NCI-H2227 (cell line): ENCODE measurements at regions not wholly inside any gene's neighbourhood (a gene's known extent, or its start where the extent isn't known, plus 50 kb on each side); places are given as distances from the start of the nearest gene placed in this dataset.
"Not testable (repeated sequence)": the region's sequence is repeated elsewhere in the genome, so short reads cannot be mapped to it uniquely, and the experiment has no call there.

Experiments used
- DNase-seq: peaks from one replicate; lab custom pipeline; 2025; ENCODE audit not compliant: unreplicated experiment; lab: John Stamatoyannopoulos, UW

- DNase-seq: no peak
These were observed 259.5 kb upstream of the CYRIA start for GRCh38 chr2:16925145-16925544.

- not testable (repeated sequence) for DNase-seq
These were observed 249.7 kb upstream of the CYRIA start for GRCh38 chr2:16915341-16915755.

GRCh38 chr2:16911746-16912145, 246.1 kb upstream of the CYRIA start:
- DNase-seq: no peak

- no peak for DNase-seq
These were observed 243.0 kb upstream of the CYRIA start for GRCh38 chr2:16908656-16909055.

GRCh38 chr2:16907645-16908282, 242.1 kb upstream of the CYRIA start:
- DNase-seq: no peak

GRCh38 chr2:16905325-16905724, 239.7 kb upstream of the CYRIA start:
- not testable (repeated sequence) for DNase-seq

GRCh38 chr2:16900405-16901025, 234.9 kb upstream of the CYRIA start:
- no peak for DNase-seq

GRCh38 chr2:16899958-16900357, 234.3 kb upstream of the CYRIA start:
- no peak for DNase-seq

- DNase-seq: no peak
These were observed 224.4 kb upstream of the CYRIA start for GRCh38 chr2:16890081-16890480.

- no peak for DNase-seq
These were observed 219.4 kb upstream of the CYRIA start for GRCh38 chr2:16885027-16885426.

- DNase-seq: no peak
These were observed 217.1 kb upstream of the CYRIA start for GRCh38 chr2:16882706-16883105.

GRCh38 chr2:16881122-16881521, 215.5 kb upstream of the CYRIA start:
- DNase-seq: no peak

GRCh38 chr2:16871411-16871810, 205.8 kb upstream of the CYRIA start:
- DNase-seq: no peak

- DNase-seq: peak; percentile 73
These were observed 204.9 kb upstream of the CYRIA start for GRCh38 chr2:16870491-16871076.

GRCh38 chr2:16869711-16870110, 204.1 kb upstream of the CYRIA start:
- no peak for DNase-seq

- DNase-seq: no peak
These were observed 196.8 kb upstream of the CYRIA start for GRCh38 chr2:16862471-16862870.

GRCh38 chr2:16861530-16861929, 195.9 kb upstream of the CYRIA start:
- DNase-seq: no peak

GRCh38 chr2:16861111-16861510, 195.5 kb upstream of the CYRIA start:
- no peak for DNase-seq

- no peak for DNase-seq
These were observed 195.0 kb upstream of the CYRIA start for GRCh38 chr2:16860627-16861026.

- DNase-seq: no peak
These were observed 189.5 kb upstream of the CYRIA start for GRCh38 chr2:16855183-16855582.

- DNase-seq: no peak
These were observed 187.5 kb upstream of the CYRIA start for GRCh38 chr2:16853088-16853487.

- no peak for DNase-seq
These were observed 187.0 kb upstream of the CYRIA start for GRCh38 chr2:16852651-16853050.

- DNase-seq: no peak
These were observed 185.5 kb upstream of the CYRIA start for GRCh38 chr2:16851126-16851525.
